ENCODE measurements at regions not wholly inside any gene's neighbourhood (a gene's known extent, or its start where the extent isn't known, plus 50 kb on each side); places are given as distances from the start of the nearest gene placed in this dataset.
"Not testable (repeated sequence)": the region's sequence is repeated elsewhere in the genome, so short reads cannot be mapped to it uniquely, and the experiment has no call there.

DNA sequence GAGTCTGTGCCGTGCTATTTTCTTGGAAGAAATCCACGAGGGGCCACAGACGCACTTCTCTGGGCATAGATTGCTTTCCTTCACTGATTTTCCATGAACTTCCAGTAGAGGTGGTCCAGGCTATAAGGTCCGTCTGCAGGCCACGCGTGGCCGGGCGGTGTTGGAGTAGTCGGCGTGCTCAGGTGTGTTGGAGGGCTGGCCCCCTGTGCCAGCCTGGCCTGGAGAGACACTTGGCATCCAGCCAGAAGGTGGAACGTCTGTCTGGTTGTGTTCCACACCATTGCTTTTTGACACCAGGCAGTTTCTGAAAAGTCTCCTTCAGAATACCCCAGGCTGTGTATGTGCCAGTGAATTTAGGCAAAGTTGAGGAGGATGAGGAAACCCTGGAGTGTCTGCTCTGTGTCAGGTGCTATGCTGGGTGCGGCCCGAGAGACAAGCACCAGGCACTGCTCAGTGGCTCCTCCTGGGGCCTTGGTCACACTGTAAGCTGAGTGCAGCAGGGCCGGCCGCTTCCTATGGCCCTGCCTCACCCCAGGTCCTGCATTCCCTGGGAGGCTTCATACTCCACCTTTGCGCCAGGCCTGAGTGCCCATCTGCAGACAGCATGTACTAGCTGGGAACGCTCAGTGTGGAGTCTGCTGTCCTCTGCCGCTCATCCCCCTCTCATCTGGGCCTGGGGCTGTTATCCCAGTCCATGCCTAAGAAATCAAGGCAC is 52.1 kb upstream of the TAMM41 start:
- TF ChIP-seq, protein P1, sequence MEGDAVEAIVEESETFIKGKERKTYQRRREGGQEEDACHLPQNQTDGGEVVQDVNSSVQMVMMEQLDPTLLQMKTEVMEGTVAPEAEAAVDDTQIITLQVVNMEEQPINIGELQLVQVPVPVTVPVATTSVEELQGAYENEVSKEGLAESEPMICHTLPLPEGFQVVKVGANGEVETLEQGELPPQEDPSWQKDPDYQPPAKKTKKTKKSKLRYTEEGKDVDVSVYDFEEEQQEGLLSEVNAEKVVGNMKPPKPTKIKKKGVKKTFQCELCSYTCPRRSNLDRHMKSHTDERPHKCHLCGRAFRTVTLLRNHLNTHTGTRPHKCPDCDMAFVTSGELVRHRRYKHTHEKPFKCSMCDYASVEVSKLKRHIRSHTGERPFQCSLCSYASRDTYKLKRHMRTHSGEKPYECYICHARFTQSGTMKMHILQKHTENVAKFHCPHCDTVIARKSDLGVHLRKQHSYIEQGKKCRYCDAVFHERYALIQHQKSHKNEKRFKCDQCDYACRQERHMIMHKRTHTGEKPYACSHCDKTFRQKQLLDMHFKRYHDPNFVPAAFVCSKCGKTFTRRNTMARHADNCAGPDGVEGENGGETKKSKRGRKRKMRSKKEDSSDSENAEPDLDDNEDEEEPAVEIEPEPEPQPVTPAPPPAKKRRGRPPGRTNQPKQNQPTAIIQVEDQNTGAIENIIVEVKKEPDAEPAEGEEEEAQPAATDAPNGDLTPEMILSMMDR (IDR thresholded peaks at IDR 0.05; ENCODE audit: control insufficient read depth, extremely low read depth, insufficient read depth): no peak
- H3K4me3 ChIP-seq (ENCODE audit: low read depth, low read length): no peak overlapping the region
- no peak for DNase-seq (ENCODE audit: low read depth)

DNA sequence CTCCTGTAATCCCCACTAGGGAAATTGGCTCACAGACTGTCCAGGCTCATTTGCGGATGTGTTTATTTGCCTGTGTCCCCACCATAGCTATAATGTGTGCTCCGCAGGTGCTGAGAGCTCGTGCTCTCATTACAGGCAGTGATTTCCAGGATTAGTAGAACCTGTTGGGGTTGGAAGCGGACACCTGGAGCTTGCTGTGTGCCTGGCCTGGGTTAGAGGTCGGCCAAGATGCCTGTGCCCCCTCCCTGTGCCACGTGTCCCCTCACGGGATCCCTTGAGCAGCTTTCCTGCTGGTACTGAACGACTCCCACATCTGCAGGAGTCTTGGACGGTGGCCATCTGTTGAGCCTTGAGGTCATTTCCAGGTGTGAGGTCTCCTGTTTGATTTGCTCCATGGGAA is 52.7 kb upstream of the TAMM41 start:
- not testable (repeated sequence) for H3K4me3 ChIP-seq (ENCODE audit: low read depth, low read length); DNase-seq (ENCODE audit: low read depth)

DNA sequence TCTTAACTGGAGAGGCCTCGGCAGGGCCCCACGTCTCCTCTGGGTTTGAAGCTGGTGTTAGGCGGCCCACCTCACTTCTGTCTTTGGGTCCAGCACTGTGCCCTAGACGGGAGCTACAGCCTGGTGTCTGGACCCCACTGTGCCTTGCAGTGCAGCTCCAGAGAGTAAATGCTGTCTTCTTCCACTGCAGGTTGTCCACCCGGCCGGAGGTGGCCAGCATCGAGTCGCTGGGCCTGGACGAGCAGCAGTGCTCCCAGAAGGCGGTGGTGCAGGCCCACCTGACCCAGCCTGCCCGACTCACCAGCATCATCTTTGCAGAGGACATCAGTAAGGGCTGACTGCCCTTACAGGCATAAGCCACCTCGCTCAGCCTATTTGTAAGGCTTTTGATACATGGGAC is 53.1 kb upstream of the TAMM41 start:
- TF ChIP-seq, protein P1 (IDR thresholded peaks at IDR 0.05; ENCODE audit: control insufficient read depth, extremely low read depth, insufficient read depth): no peak
- H3K4me3 ChIP-seq (ENCODE audit: low read depth, low read length): no peak overlapping the region
- DNase-seq (ENCODE audit: low read depth): no peak

DNA sequence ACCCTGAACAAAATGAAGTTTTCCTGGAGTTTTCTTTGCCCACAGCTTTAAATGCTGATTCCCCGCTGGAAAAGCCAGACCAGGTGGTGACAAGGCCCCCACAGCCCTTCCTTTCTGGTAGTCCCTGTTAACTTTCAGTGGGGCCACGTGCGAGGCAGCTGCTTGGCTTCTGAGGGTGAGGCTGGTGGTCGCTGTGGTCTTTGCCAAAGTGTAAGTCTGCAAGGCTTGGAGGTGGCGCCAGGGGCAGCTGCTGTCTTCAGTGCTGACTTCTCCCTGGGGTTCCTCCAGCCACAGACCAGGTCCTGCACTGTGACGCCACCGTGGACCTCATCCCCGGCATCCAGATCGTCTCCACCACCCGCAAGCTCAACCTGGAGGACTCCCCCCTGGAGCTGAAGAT is 54.1 kb upstream of the TAMM41 start:
- no peak for DNase-seq (ENCODE audit: low read depth)
- H3K4me3 ChIP-seq (ENCODE audit: low read depth, low read length): no peak overlapping the region
- TF ChIP-seq, protein P1 (IDR thresholded peaks at IDR 0.05; ENCODE audit: control insufficient read depth, extremely low read depth, insufficient read depth): no peak

DNA sequence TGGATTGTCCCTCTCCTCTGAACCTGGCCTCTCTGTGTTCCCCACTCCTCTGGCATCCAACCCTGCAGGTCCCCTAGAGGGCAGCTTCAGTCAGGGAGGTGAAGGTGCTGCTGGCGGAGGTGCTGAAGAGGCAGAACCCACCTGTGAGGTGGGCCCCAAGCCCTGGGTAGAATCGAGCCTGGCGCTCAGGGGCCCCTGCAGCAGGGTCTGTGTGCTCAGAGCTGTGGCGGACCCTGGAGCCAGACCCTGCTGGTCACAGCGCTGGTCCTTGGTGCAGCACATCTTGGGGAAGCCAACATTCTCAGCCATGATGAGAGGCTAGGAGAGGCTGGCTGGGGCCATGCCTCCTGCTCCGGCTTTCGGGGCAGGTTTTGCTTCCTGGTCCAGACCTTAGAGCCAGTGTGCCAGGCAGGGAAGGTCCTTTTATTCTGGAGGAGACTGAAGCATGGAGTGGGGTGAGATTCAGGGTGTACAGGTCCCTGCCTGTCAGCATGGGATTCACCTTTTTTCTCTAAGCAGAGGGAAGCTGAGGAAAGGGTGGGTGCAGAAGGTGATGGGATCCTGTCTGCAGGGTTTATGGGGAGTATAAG is 54.7 kb upstream of the TAMM41 start:
- no peak overlapping the region for H3K4me3 ChIP-seq (ENCODE audit: low read depth, low read length)
- DNase-seq (ENCODE audit: low read depth): no peak
- TF ChIP-seq, protein P1 (IDR thresholded peaks at IDR 0.05; ENCODE audit: control insufficient read depth, extremely low read depth, insufficient read depth): no peak

DNA sequence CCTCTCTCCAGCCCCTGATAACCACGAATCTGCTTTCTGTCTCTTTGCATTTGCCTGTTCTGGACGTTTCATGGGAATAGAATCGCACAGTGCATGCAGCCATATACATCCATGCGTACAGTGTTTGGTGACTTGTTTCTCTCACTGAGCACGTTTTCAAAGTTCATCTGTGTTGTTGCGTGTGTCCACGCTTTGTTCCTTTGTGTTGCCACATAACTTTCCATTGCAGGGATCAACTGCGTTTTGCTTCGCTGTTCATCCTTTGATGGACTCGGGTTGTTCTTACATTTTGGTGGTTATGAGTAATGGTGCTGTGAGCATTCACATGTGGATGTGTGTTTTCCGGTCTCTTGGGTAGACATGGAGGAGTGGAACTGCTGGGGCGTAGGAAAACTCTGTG is 56.4 kb upstream of the TAMM41 start:
- TF ChIP-seq, protein P1 (IDR thresholded peaks at IDR 0.05; ENCODE audit: control insufficient read depth, extremely low read depth, insufficient read depth): no peak
- no peak for DNase-seq (ENCODE audit: low read depth)
- H3K4me3 ChIP-seq (ENCODE audit: low read depth, low read length): no peak overlapping the region

GRCh38 chr3:11903447-11903846 is 56.8 kb upstream of the TAMM41 start:
- DNase-seq (ENCODE audit: low read depth): no peak
- no peak overlapping the region for H3K4me3 ChIP-seq (ENCODE audit: low read depth, low read length)
- TF ChIP-seq, protein P1 (IDR thresholded peaks at IDR 0.05; ENCODE audit: control insufficient read depth, extremely low read depth, insufficient read depth): no peak
